ENCODE measurements at regions not wholly inside any gene's neighbourhood (a gene's known extent, or its start where the extent isn't known, plus 50 kb on each side); places are given as distances from the start of the nearest gene placed in this dataset.

- no peak for TF ChIP-seq CTCF (IDR thresholded peaks at IDR 0.05)
- no peak for TF ChIP-seq EZH2 (IDR thresholded peaks at IDR 0.05; ENCODE audit: borderline replicate concordance, insufficient read depth, low read depth, low read length, poor library complexity, severe bottlenecking)
These were observed 124.7 kb downstream of the PAPOLA start for GRCh38 chr14:96626916-96627315.

Measured in B cell (primary cell).